H9 (cell line): ENCODE measurements at regions not wholly inside any gene's neighbourhood (a gene's known extent, or its start where the extent isn't known, plus 50 kb on each side); places are given as distances from the start of the nearest gene placed in this dataset.
"Not testable (repeated sequence)": the region's sequence is repeated elsewhere in the genome, so short reads cannot be mapped to it uniquely, and the experiment has no call there.

Experiments
- DNase-seq: peaks from one replicate; pipeline ENCODE4 v3.0.0-alpha.2; 2017
- H2AFZ ChIP-seq: one replicate; pipeline ENCODE4 v1.6.1; 2013; ENCODE audit warnings: mild to moderate bottlenecking, low read length, control low read depth, moderate library complexity
- H2AK5ac ChIP-seq: 2 replicates; pipeline ENCODE4 v1.6.1; 2013; ENCODE audit warnings: low read length, control low read depth, mixed read lengths; ENCODE audit not compliant: insufficient read length
- H2BK120ac ChIP-seq: one replicate; pipeline ENCODE4 v1.6.1; 2013; ENCODE audit warnings: low read depth, mild to moderate bottlenecking, low read length, control low read depth, inconsistent platforms; ENCODE audit not compliant: poor library complexity, severe bottlenecking
- H2BK12ac ChIP-seq: 2 replicates; pipeline ENCODE4 v1.6.1; 2013; ENCODE audit warnings: low read length, control low read depth, mixed read lengths, low read depth; ENCODE audit not compliant: insufficient read length
- H2BK15ac ChIP-seq: 2 replicates; pipeline ENCODE4 v1.6.1; 2013; ENCODE audit warnings: low read depth, low read length, control low read depth
- H2BK20ac ChIP-seq: one replicate; pipeline ENCODE4 v1.6.1; 2013; ENCODE audit warnings: low read depth, mild to moderate bottlenecking, low read length, control low read depth, inconsistent platforms; ENCODE audit not compliant: poor library complexity, severe bottlenecking
- H2BK5ac ChIP-seq: 2 replicates; pipeline ENCODE4 v1.6.1; 2013; ENCODE audit warnings: low read length, control low read depth, mixed read lengths; ENCODE audit not compliant: insufficient read length
- H3K14ac ChIP-seq: 2 replicates; pipeline ENCODE4 v1.6.1; 2013; ENCODE audit warnings: low read length, control low read depth; ENCODE audit not compliant: insufficient read depth
- H3K18ac ChIP-seq: 2 replicates; pipeline ENCODE4 v1.6.1; 2013; ENCODE audit warnings: low read depth, mild to moderate bottlenecking, mixed read lengths, low read length, control low read depth; ENCODE audit not compliant: insufficient read length
- H3K23ac ChIP-seq: 2 replicates; pipeline ENCODE4 v1.6.1; 2013; ENCODE audit warnings: low read length, control low read depth, mixed read lengths, low read depth; ENCODE audit not compliant: insufficient read length
- H3K23me2 ChIP-seq: 2 replicates; pipeline ENCODE4 v1.6.1; 2013; ENCODE audit warnings: low read depth, mild to moderate bottlenecking, mixed read lengths, low read length, control low read depth; ENCODE audit not compliant: insufficient read length, poor library complexity, severe bottlenecking
- H3K27ac ChIP-seq: 2 replicates; pipeline ENCODE4 v1.5.1; 2013; ENCODE audit warnings: low read length, control low read depth, mixed read lengths, low read depth; ENCODE audit not compliant: insufficient read length
- H3K27me3 ChIP-seq: 2 replicates; pipeline ENCODE4 v1.6.1; 2013; ENCODE audit warnings: low read length, control low read depth, inconsistent platforms; ENCODE audit not compliant: insufficient read depth
- H3K4ac ChIP-seq: 2 replicates; pipeline ENCODE4 v1.6.1; 2013; ENCODE audit warnings: low read depth, mild to moderate bottlenecking, control low read depth, inconsistent platforms, low read length, moderate library complexity
- H3K4me1 ChIP-seq: 2 replicates; pipeline ENCODE4 v1.6.1; 2013; ENCODE audit warnings: low read length, control low read depth, inconsistent platforms; ENCODE audit not compliant: insufficient read depth
- H3K4me2 ChIP-seq: 2 replicates; pipeline ENCODE4 v1.6.1; 2013; ENCODE audit warnings: low read length, control low read depth, mixed read lengths; ENCODE audit not compliant: insufficient read length, insufficient read depth
- H3K56ac ChIP-seq: 2 replicates; pipeline ENCODE4 v1.6.1; 2013; ENCODE audit warnings: low read depth, mild to moderate bottlenecking, mixed read lengths, low read length, control low read depth; ENCODE audit not compliant: insufficient read length
- H3K79me1 ChIP-seq: 2 replicates; pipeline ENCODE4 v1.6.1; 2013; ENCODE audit warnings: low read depth, mild to moderate bottlenecking, moderate library complexity, low read length, control low read depth, inconsistent platforms; ENCODE audit not compliant: insufficient read depth, poor library complexity, severe bottlenecking
- H3K79me2 ChIP-seq: 2 replicates; pipeline ENCODE4 v1.6.1; 2013; ENCODE audit warnings: low read length, control low read depth, inconsistent platforms; ENCODE audit not compliant: insufficient read depth
- H3K9ac ChIP-seq: 2 replicates; pipeline ENCODE4 v1.6.1; 2013; ENCODE audit warnings: low read length, control low read depth, mixed read lengths; ENCODE audit not compliant: insufficient read length; ENCODE audit errors: extremely low read depth
- H3K9me3 ChIP-seq: one replicate; pipeline ENCODE4 v1.6.1; 2013; ENCODE audit warnings: low read depth, low read length, inconsistent platforms; ENCODE audit not compliant: control insufficient read depth
- H3T11ph ChIP-seq: one replicate; pipeline ENCODE4 v1.6.1; 2013; ENCODE audit warnings: mild to moderate bottlenecking, low read length, control low read depth, inconsistent platforms
- H4K20me1 ChIP-seq: one replicate; pipeline ENCODE4 v1.6.1; 2013; ENCODE audit not compliant: control insufficient read depth, insufficient read length, insufficient read depth
- H4K5ac ChIP-seq: 2 replicates; pipeline ENCODE4 v1.6.1; 2013; ENCODE audit warnings: low read depth, mild to moderate bottlenecking, mixed read lengths, low read length, control low read depth; ENCODE audit not compliant: insufficient read length
- H4K8ac ChIP-seq: replicated peaks from 2 replicates; pipeline ENCODE4 v1.6.1; 2013; ENCODE audit warnings: low read length, control low read depth, mixed read lengths, low read depth; ENCODE audit not compliant: insufficient read length
- H4K91ac ChIP-seq: 2 replicates; pipeline ENCODE4 v1.6.1; 2013; ENCODE audit warnings: low read depth, mild to moderate bottlenecking, moderate library complexity, mixed read lengths, low read length, control low read depth; ENCODE audit not compliant: insufficient read length
- H3K27ac Mint-ChIP-seq, 3 experiments: 2 replicates in 2 of 3; 3 replicates in 1 of 3; pipeline ENCODE4 v1.8.0; 2020 to 2021; ENCODE audit warnings: mixed read lengths in 3 of 3, mild to moderate bottlenecking in 1 of 3, moderate library complexity in 1 of 3
- H3K27me3 Mint-ChIP-seq: 2 replicates; pipeline ENCODE4 v1.8.0; 2021; ENCODE audit warnings: low read depth, mild to moderate bottlenecking, moderate library complexity, mixed read lengths
- H3K36me3 Mint-ChIP-seq, 3 experiments: 2 replicates in 2 of 3; 3 replicates in 1 of 3; pipeline ENCODE4 v1.8.0; 2020 to 2021; ENCODE audit warnings: low read depth in 3 of 3, mixed read lengths in 3 of 3; ENCODE audit not compliant: insufficient read depth in 1 of 3
- H3K4me1 Mint-ChIP-seq, 2 experiments: 2 replicates each; pipeline ENCODE4 v1.8.0; 2020; ENCODE audit warnings: mixed read lengths in 2 of 2
- H3K4me3 Mint-ChIP-seq, 2 experiments: 2 replicates in 1 of 2; 3 replicates in 1 of 2; pipeline ENCODE4 v1.8.0; 2020 to 2021; ENCODE audit warnings: mild to moderate bottlenecking in 2 of 2, mixed read lengths in 2 of 2, moderate library complexity in 1 of 2
- H3K9me3 Mint-ChIP-seq, 2 experiments: 2 replicates in 1 of 2; 3 replicates in 1 of 2; pipeline ENCODE4 v1.8.0; 2020; ENCODE audit warnings: mild to moderate bottlenecking in 2 of 2, mixed read lengths in 2 of 2, moderate library complexity in 1 of 2
- CTCF ChIP-seq: fragments of 200-600 bp; sonication (generic); conservative IDR thresholded peaks from 3 replicates; pipeline ENCODE4 v1.8.0; 2021; ENCODE audit warnings: antibody characterized with exemption, mild to moderate bottlenecking
- WGBS: extraction: QIAGEN DNeasy Blood & Tissue Kit; methylation state at CpG from one replicate; pipeline ENCODE4 v1.1.7; 2013; ENCODE audit warnings: missing lambda C conversion rate, low lambda C conversion rate, mixed read lengths; ENCODE audit not compliant: insufficient read length; ENCODE audit errors: extremely low coverage; 5-methylcytosine and 5-hydroxymethylcytosine counted together

GRCh38 chr7:81143856-81144255 is 225.0 kb upstream of the SEMA3C start:
- no peak overlapping the region for H2BK12ac ChIP-seq
- Mint-ChIP-seq H3K27me3 (peaks cover 1% of the 10 kb centered on the region; the same call in 1 of the 2 replicates), H3K4me3 (no peak overlapping the region), H3K27ac (no peak overlapping the region), H3K4me1 (peaks cover 8% of the 10 kb centered on the region in 2 experiments), H3K36me3 (peaks cover 0 to 14% (median 0%) of the 10 kb centered on the region in 3 experiments; a peak in 2 of 7 replicates), H3K9me3 (peaks cover 2 to 11% of the 10 kb centered on the region in 2 experiments; a peak in 4 of 5 replicates)
- no peak overlapping the region for H2BK15ac ChIP-seq
- H3K9me3 ChIP-seq: no peaks in the 10 kb centered on the region
- H3K27ac ChIP-seq: no peak overlapping the region
- no peak overlapping the region for H4K5ac ChIP-seq
- H3K27me3 ChIP-seq: no peaks in the 10 kb centered on the region
- no peak overlapping the region for H3K23ac ChIP-seq
- H2BK20ac ChIP-seq: no peak overlapping the region
- H2AFZ ChIP-seq: no peak overlapping the region
- no peak overlapping the region for H3T11ph ChIP-seq
- H3K4me1 ChIP-seq: no peaks in the 10 kb centered on the region
- no peaks in the 10 kb centered on the region for H3K79me2 ChIP-seq
- H3K79me1 ChIP-seq: no peaks in the 10 kb centered on the region
- no peak overlapping the region for H4K91ac ChIP-seq
- H3K14ac ChIP-seq: no peak overlapping the region
- DNase-seq: no peak
- H3K56ac ChIP-seq: no peak overlapping the region
- TF ChIP-seq CTCF: no peak
- H2BK5ac ChIP-seq: no peak overlapping the region
- H2AK5ac ChIP-seq: no peak overlapping the region
- no peaks in the 10 kb centered on the region for H3K23me2 ChIP-seq
- H3K18ac ChIP-seq: no peak overlapping the region
- H2BK120ac ChIP-seq: no peak overlapping the region
- H3K4me2 ChIP-seq: no peak overlapping the region
- H3K4ac ChIP-seq: no peak overlapping the region
- H4K8ac ChIP-seq: no peak overlapping the region
- no CpG with 5 or more reads among the region's 2 CpGs for WGBS
- no peaks in the 10 kb centered on the region for H4K20me1 ChIP-seq
- H3K9ac ChIP-seq: no peak overlapping the region

GRCh38 chr7:81141257-81142205 is 222.7 kb upstream of the SEMA3C start:
- H4K8ac ChIP-seq, H3K79me2 ChIP-seq, H3K18ac ChIP-seq, H3K27me3 ChIP-seq, H2AFZ ChIP-seq, H3K4me2 ChIP-seq, H3T11ph ChIP-seq, H4K5ac ChIP-seq, H2BK5ac ChIP-seq, H3K9me3 ChIP-seq, H2BK15ac ChIP-seq, H3K79me1 ChIP-seq, H3K4me3 Mint-ChIP-seq, H3K27ac ChIP-seq, H2AK5ac ChIP-seq, H3K9ac ChIP-seq, H3K4ac ChIP-seq, H3K23ac ChIP-seq, H3K4me1 ChIP-seq, H3K27ac Mint-ChIP-seq, H2BK12ac ChIP-seq, H3K14ac ChIP-seq, H3K23me2 ChIP-seq, H3K9me3 Mint-ChIP-seq, H2BK120ac ChIP-seq, H4K20me1 ChIP-seq, H3K27me3 Mint-ChIP-seq, DNase-seq, H4K91ac ChIP-seq, H2BK20ac ChIP-seq, H3K56ac ChIP-seq, H3K4me1 Mint-ChIP-seq: not testable (repeated sequence)
- H3K36me3 Mint-ChIP-seq: peaks cover 0 to 14% (median 0%) of the 10 kb centered on the region in 3 experiments; a peak in 2 of 7 replicates
- no CpG with 5 or more reads among the region's 45 CpGs for WGBS
